Skeletal muscle cell (primary cell): ENCODE measurements at regions not wholly inside any gene's neighbourhood (a gene's known extent, or its start where the extent isn't known, plus 50 kb on each side); places are given as distances from the start of the nearest gene placed in this dataset.

Experiments
- DNase-seq: peaks from one replicate; pipeline ENCODE4 v3.0.0-alpha.2; 2010; ENCODE audit warnings: low read depth
- H3K4me3 ChIP-seq: 2 replicates; pipeline ENCODE4 v1.5.1; 2011; ENCODE audit warnings: low read depth, mild to moderate bottlenecking, control low read depth, low read length, moderate library complexity

GRCh38 chr3:117932441-117932840 is 1102.2 kb downstream of the IGSF11 start:
- H3K4me3 ChIP-seq: no peak overlapping the region
- no peak for DNase-seq

- no peak for DNase-seq
- no peak overlapping the region for H3K4me3 ChIP-seq
Measured at GRCh38 chr3:117936159-117936558, 1098.5 kb downstream of the IGSF11 start.

GRCh38 chr3:117938974-117939373 is 1095.7 kb downstream of the IGSF11 start:
- H3K4me3 ChIP-seq: no peak overlapping the region
- DNase-seq: no peak

GRCh38 chr3:117939425-117940027 is 1095.1 kb downstream of the IGSF11 start:
- no peak for DNase-seq
- no peak overlapping the region for H3K4me3 ChIP-seq

GRCh38 chr3:117941015-117941414 is 1093.6 kb downstream of the IGSF11 start:
- no peak overlapping the region for H3K4me3 ChIP-seq
- DNase-seq: no peak

- no peak overlapping the region for H3K4me3 ChIP-seq
- no peak for DNase-seq
Measured at GRCh38 chr3:117941756-117942155, 1092.9 kb downstream of the IGSF11 start.

GRCh38 chr3:117954131-117954530 is 1080.5 kb downstream of the IGSF11 start:
- H3K4me3 ChIP-seq: no peak overlapping the region
- DNase-seq: no peak

GRCh38 chr3:117955196-117955595 is 1079.5 kb downstream of the IGSF11 start:
- H3K4me3 ChIP-seq: no peak overlapping the region
- DNase-seq: no peak

GRCh38 chr3:117958027-117958426 is 1076.6 kb downstream of the IGSF11 start:
- H3K4me3 ChIP-seq: no peak overlapping the region
- no peak for DNase-seq

- DNase-seq: no peak
- no peak overlapping the region for H3K4me3 ChIP-seq
Measured at GRCh38 chr3:117962750-117963149, 1071.9 kb downstream of the IGSF11 start.

GRCh38 chr3:117963858-117964257 is 1070.8 kb downstream of the IGSF11 start:
- no peak for DNase-seq
- H3K4me3 ChIP-seq: no peak overlapping the region

- H3K4me3 ChIP-seq: no peak overlapping the region
- no peak for DNase-seq
Measured at GRCh38 chr3:117964814-117965213, 1069.8 kb downstream of the IGSF11 start.

GRCh38 chr3:117977504-117978228 is 1057.0 kb downstream of the IGSF11 start:
- no peak overlapping the region for H3K4me3 ChIP-seq
- DNase-seq: no peak

- no peak for DNase-seq
- no peak overlapping the region for H3K4me3 ChIP-seq
Measured at GRCh38 chr3:117979466-117979865, 1055.2 kb downstream of the IGSF11 start.

GRCh38 chr3:117987256-117987655 is 1047.4 kb downstream of the IGSF11 start:
- no peak for DNase-seq
- H3K4me3 ChIP-seq: no peak overlapping the region

GRCh38 chr3:117989982-117990381 is 1044.7 kb downstream of the IGSF11 start:
- DNase-seq: no peak
- H3K4me3 ChIP-seq: no peak overlapping the region

- DNase-seq: no peak
- no peak overlapping the region for H3K4me3 ChIP-seq
Measured at GRCh38 chr3:117990627-117991026, 1044.0 kb downstream of the IGSF11 start.

GRCh38 chr3:117995842-117996437 is 1038.7 kb downstream of the IGSF11 start:
- no peak overlapping the region for H3K4me3 ChIP-seq
- no peak for DNase-seq

- H3K4me3 ChIP-seq: peak overlapping the region; percentile 50
Measured at GRCh38 chr3:117997201-117998049, 1037.2 kb downstream of the IGSF11 start.

GRCh38 chr3:117998071-117998470 is 1036.6 kb downstream of the IGSF11 start:
- H3K4me3 ChIP-seq: no peak overlapping the region
- no peak for DNase-seq

More at GRCh38 chr3:117997201-117998049, 1037.2 kb downstream of the IGSF11 start:
- DNase-seq: peak; percentile 30
